Sigmoid colon (tissue), 4 donors: ENCODE measurements at regions not wholly inside any gene's neighbourhood (a gene's known extent, or its start where the extent isn't known, plus 50 kb on each side); places are given as distances from the start of the nearest gene placed in this dataset.

Experiments used
- EP300 ChIP-seq, 4 donors: sonication (generic); formaldehyde crosslinking; IDR thresholded peaks; one replicate each; pipeline ENCODE4 v1.6.1; 2017; ENCODE audit warnings: antibody characterized with exemption in 4 of 4
- POLR2A ChIP-seq, 2 donors: fragments of 450-650 bp; IDR thresholded peaks; one replicate each; pipeline ENCODE4 v1.6.1; 2016; ENCODE audit warnings: antibody characterized with exemption in 2 of 2, mild to moderate bottlenecking in 2 of 2, moderate library complexity in 2 of 2
- POLR2AphosphoS5 ChIP-seq, 4 donors: sonication (generic); formaldehyde crosslinking; IDR thresholded peaks; one replicate each; pipeline ENCODE4 v1.6.1; 2017; ENCODE audit warnings: antibody characterized with exemption in 4 of 4
- TF ChIP-seq, protein P1 (sequence below), 4 experiments: fragments of 450-650 bp in 3 of 4; fragments of 200-600 bp in 1 of 4; IDR thresholded peaks; one replicate each; pipeline ENCODE4 v1.5.1; 2016 to 2019; ENCODE audit warnings: antibody characterized with exemption in 4 of 4, mild to moderate bottlenecking in 3 of 4, moderate library complexity in 2 of 4

DNA sequence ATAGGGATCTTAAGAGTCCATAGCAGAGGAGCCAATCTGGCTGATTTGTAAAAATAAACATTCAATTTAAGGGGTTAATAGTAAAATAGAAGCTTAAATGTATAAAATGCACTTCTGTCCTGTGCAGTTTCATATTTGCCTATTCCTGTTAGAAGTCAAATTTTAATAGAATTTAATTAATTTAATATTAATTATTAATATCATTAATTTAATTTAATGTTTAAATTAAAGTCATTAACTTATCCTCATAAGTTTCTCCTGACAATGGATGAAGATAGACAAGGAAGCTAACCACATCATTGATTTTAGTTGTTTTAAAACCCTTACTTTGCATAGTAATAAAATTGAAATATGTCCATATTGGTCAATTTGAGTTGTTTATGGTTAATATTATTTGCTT is 1096.2 kb upstream of the EPHA6 start:
- TF ChIP-seq, protein P1, sequence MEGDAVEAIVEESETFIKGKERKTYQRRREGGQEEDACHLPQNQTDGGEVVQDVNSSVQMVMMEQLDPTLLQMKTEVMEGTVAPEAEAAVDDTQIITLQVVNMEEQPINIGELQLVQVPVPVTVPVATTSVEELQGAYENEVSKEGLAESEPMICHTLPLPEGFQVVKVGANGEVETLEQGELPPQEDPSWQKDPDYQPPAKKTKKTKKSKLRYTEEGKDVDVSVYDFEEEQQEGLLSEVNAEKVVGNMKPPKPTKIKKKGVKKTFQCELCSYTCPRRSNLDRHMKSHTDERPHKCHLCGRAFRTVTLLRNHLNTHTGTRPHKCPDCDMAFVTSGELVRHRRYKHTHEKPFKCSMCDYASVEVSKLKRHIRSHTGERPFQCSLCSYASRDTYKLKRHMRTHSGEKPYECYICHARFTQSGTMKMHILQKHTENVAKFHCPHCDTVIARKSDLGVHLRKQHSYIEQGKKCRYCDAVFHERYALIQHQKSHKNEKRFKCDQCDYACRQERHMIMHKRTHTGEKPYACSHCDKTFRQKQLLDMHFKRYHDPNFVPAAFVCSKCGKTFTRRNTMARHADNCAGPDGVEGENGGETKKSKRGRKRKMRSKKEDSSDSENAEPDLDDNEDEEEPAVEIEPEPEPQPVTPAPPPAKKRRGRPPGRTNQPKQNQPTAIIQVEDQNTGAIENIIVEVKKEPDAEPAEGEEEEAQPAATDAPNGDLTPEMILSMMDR (IDR thresholded peaks at IDR 0.05) = no peak
- TF ChIP-seq POLR2A (IDR thresholded peaks at IDR 0.05) (no peak), POLR2AphosphoS5 (IDR thresholded peaks at IDR 0.05) (no peak), EP300 (IDR thresholded peaks at IDR 0.05) (no peak)
